ENCODE measurements at regions not wholly inside any gene's neighbourhood (a gene's known extent, or its start where the extent isn't known, plus 50 kb on each side); places are given as distances from the start of the nearest gene placed in this dataset.

GRCh38 chr1:37323486-37324377 is 150.6 kb upstream of the ZC3H12A start:
- DNase-seq (no peak), ATAC-seq (no peak)
- Histone ChIP-seq H3K4me1 (no peaks in the 10 kb centered on the region), H3K9me3 (peaks cover 5% of the 10 kb centered on the region), H3K4me3 (no peak overlapping the region), H3K27me3 (ENCODE audit: insufficient read depth in 3 of 3, low read length in 2 of 3) (peaks cover 0 to 49% (median 12%) of the 10 kb centered on the region in 3 donors), H3K36me3 (ENCODE audit: insufficient read depth in 1 of 2, low read depth in 1 of 2) (no peaks in the 10 kb centered on the region), H3K27ac (no peak overlapping the region)
- intact Hi-C loops (cut with DNase I): no loop called here
- WGBS, 3 donors: 31 to 38% (median 34%) methylated on average over 18 to 19 of the region's 19 CpGs
- TF ChIP-seq, protein P1, sequence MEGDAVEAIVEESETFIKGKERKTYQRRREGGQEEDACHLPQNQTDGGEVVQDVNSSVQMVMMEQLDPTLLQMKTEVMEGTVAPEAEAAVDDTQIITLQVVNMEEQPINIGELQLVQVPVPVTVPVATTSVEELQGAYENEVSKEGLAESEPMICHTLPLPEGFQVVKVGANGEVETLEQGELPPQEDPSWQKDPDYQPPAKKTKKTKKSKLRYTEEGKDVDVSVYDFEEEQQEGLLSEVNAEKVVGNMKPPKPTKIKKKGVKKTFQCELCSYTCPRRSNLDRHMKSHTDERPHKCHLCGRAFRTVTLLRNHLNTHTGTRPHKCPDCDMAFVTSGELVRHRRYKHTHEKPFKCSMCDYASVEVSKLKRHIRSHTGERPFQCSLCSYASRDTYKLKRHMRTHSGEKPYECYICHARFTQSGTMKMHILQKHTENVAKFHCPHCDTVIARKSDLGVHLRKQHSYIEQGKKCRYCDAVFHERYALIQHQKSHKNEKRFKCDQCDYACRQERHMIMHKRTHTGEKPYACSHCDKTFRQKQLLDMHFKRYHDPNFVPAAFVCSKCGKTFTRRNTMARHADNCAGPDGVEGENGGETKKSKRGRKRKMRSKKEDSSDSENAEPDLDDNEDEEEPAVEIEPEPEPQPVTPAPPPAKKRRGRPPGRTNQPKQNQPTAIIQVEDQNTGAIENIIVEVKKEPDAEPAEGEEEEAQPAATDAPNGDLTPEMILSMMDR (IDR thresholded peaks at IDR 0.05): peak; percentile 42

DNA sequence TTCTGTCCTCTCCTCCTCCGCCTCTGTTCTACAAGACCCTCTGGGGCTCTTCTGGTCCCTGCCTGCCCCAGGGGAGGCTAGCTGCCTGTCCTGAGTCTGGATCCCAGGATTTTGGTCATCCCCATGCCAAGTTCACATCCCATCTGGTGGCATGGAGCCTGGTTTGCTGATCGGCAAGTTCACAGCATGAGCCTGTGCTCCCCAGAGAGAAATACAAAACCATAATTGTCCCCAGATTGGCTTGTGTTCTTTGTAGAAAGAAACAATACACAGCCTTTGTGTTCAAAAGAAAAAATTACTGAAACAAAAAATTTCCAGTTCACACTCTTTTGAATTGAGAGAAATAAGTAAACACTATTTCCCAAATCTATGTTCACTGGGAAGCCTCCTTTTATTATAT is 149.4 kb upstream of the ZC3H12A start:
- no peak overlapping the region for H3K27ac ChIP-seq
- ATAC-seq (no peak), DNase-seq (no peak)
- H3K4me1 ChIP-seq: no peaks in the 10 kb centered on the region
- H3K27me3 ChIP-seq (ENCODE audit: insufficient read depth in 3 of 3, low read length in 2 of 3): peaks cover 0 to 47% (median 9%) of the 10 kb centered on the region in 3 donors
- no peaks in the 10 kb centered on the region for H3K36me3 ChIP-seq (ENCODE audit: insufficient read depth in 1 of 2, low read depth in 1 of 2)
- intact Hi-C loops (cut with DNase I): no loop called here
- 44 to 58% (median 44%) methylated on average over 2 of the region's 2 CpGs for WGBS, 3 donors
- no peak overlapping the region for H3K4me3 ChIP-seq
- H3K9me3 ChIP-seq: peaks cover 5% of the 10 kb centered on the region
- TF ChIP-seq, protein P1 (IDR thresholded peaks at IDR 0.05): no peak

- 47 to 54% (median 52%) methylated on average over 11 of the region's 11 CpGs for WGBS, 3 donors
- intact Hi-C loops (cut with DNase I): no loop called here
- Histone ChIP-seq H3K27ac (no peak overlapping the region), H3K27me3 (ENCODE audit: insufficient read depth in 3 of 3, low read length in 2 of 3) (peaks cover 0 to 44% (median 9%) of the 10 kb centered on the region in 3 donors), H3K36me3 (ENCODE audit: insufficient read depth in 1 of 2, low read depth in 1 of 2) (no peaks in the 10 kb centered on the region), H3K4me1 (no peaks in the 10 kb centered on the region), H3K4me3 (no peak overlapping the region), H3K9me3 (peaks cover 5% of the 10 kb centered on the region)
- ATAC-seq (no peak), DNase-seq (no peak)
- TF ChIP-seq, protein P1 (IDR thresholded peaks at IDR 0.05): no peak
Measured at GRCh38 chr1:37325509-37326437, 148.6 kb upstream of the ZC3H12A start.

- intact Hi-C loops (cut with DNase I): no loop called here
Measured at GRCh38 chr1:37332126-37332525, 142.3 kb upstream of the ZC3H12A start.

More at GRCh38 chr1:37332126-37332525, 142.3 kb upstream of the ZC3H12A start:
- no peak for DNase-seq
- Histone ChIP-seq H3K27me3 (ENCODE audit: insufficient read depth in 3 of 3, low read length in 2 of 3) (peaks cover 0 to 6% (median 4%) of the 10 kb centered on the region in 3 donors), H3K27ac (no peak overlapping the region), H3K9me3 (peaks cover 6% of the 10 kb centered on the region), H3K36me3 (ENCODE audit: insufficient read depth in 1 of 2, low read depth in 1 of 2) (no peaks in the 10 kb centered on the region), H3K4me3 (no peak overlapping the region), H3K4me1 (no peaks in the 10 kb centered on the region)
- ATAC-seq: no peak
- 78 to 81% (median 78%) methylated on average over 8 to 9 of the region's 9 CpGs for WGBS, 3 donors
- TF ChIP-seq, protein P1 (IDR thresholded peaks at IDR 0.05): no peak

Measured in psoas muscle (tissue), 7 donors.